Choroid plexus epithelial cell (primary cell): ENCODE measurements at regions not wholly inside any gene's neighbourhood (a gene's known extent, or its start where the extent isn't known, plus 50 kb on each side); places are given as distances from the start of the nearest gene placed in this dataset.

Source experiments
- DNase-seq: peaks from one replicate; pipeline ENCODE4 v3.0.0-alpha.2; 2010; ENCODE audit warnings: low read depth
- H3K4me3 ChIP-seq: 2 replicates; pipeline ENCODE4 v1.5.1; 2011; ENCODE audit warnings: low read depth, mild to moderate bottlenecking, control low read depth, low read length, moderate library complexity
- CTCF ChIP-seq: conservative IDR thresholded peaks from 2 replicates; pipeline ENCODE4 v1.5.1; 2011; ENCODE audit warnings: low read depth, mild to moderate bottlenecking, control low read depth, inconsistent platforms, low read length, moderate library complexity

DNA sequence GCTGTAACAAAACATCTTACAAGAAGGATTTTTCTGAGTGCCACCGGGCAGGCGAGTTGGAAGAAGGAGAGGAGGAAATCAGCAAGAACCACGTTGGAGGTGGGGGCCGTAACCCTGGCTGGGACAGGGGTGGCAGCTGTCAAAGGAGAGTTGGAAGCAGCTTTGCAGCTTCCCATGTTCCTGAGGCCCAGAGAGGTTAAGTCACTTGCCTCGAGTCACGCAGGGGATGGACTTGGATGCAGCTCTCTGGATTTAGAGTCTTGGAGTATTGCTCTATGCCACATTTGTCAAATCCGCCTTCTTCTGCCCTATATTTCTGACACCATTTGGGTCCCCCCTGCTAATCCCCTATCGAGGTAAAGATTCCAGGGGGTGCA, 83.0 kb upstream of the CIBAR2 start:
- no peak overlapping the region for H3K4me3 ChIP-seq
- TF ChIP-seq CTCF: no peak

GRCh38 chr16:85195900-85196772, 83.9 kb upstream of the CIBAR2 start:
- no peak for DNase-seq
- TF ChIP-seq CTCF: no peak
- H3K4me3 ChIP-seq: no peak overlapping the region

More for the DNA sequence above, 83.0 kb upstream of the CIBAR2 start:
- DNase-seq: no peak

DNA sequence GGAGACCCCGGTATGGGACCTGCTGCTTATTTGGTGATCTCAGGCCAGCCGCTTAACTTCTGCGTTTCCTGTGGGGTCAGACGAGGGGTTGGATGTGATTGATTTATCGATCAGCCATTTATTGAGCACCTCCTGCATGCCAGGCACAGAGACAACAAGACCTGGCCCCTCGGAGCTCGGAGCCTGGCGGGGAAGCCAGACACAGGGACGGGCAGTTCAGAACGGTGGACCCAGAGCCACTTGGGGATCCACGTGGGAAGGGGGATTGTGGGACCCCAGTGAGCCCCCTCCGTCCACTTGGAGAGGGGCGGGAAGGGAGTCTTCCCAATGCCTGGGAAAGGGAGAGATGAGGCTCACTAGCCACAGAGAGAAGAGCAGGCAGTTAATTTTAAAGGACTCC, 84.7 kb upstream of the CIBAR2 start:
- no peak for DNase-seq
- H3K4me3 ChIP-seq: no peak overlapping the region
- TF ChIP-seq CTCF: no peak

DNA sequence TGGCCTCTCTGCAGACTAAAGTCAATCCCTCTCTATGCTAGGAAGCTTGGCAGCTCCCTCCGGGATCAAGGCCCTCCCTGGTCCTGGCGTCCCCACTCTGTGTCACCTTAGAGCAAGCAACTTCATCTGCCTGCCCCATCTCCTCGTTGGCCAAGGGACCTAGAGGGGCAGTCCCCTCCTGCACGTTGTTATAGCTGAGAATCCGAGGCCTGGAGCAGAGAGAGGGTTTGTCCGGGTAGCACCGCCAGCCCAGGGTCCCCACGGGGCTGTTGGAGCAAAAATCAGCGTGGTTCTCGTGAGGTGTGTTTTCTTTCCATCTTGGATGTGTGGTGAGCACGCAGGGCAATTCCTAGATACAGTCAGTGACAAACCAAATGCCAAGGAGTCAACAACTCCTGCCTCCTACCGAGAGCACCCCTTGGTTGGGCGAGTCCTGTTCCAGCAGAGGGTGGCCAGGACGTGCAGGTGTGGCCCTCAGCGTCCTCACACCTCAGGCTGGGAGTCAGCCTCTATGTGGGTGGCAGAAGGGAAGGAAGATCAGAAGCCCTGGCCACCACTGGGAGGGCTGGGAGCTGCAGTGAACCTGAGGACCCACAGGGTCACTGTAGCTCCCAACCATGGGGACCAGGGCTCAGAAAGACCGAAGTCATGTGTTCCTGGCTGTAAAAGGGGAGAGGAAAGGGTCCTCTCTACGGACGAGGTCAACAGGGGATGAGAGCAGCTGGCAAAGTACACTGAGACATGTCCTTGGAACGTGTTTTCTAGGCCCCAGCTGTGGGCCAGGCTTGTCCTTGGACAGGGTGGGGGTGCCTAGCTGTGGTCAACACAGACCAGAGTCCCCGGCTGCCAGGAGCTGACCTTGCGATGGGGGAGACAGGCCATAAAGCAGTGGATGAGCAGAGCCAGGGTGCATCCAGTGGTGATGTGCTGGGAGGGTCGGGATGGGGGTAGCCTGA, 85.6 kb upstream of the CIBAR2 start:
- no peak for TF ChIP-seq CTCF
- H3K4me3 ChIP-seq: no peak overlapping the region
- no peak for DNase-seq

GRCh38 chr16:85199069-85199725, 86.9 kb upstream of the CIBAR2 start:
- no peak for DNase-seq
- no peak for TF ChIP-seq CTCF
- no peak overlapping the region for H3K4me3 ChIP-seq

- TF ChIP-seq CTCF: no peak
- no peak for DNase-seq
- H3K4me3 ChIP-seq: no peak overlapping the region
Observed at GRCh38 chr16:85199880-85200279, 87.6 kb upstream of the CIBAR2 start.
